Neural cell (in vitro differentiated cells): ENCODE measurements at regions not wholly inside any gene's neighbourhood (a gene's known extent, or its start where the extent isn't known, plus 50 kb on each side); places are given as distances from the start of the nearest gene placed in this dataset.

Experiments used
- H2AFZ ChIP-seq: fragments of 200-600, 300-800 bp; sonication (generic), shearing (Covaris generic); 2 replicates; pipeline ENCODE4 v1.6.0; 2014; ENCODE audit warnings: low read depth, mild to moderate bottlenecking, antibody characterized with exemption, low read length, moderate library complexity
- H3F3A ChIP-seq: fragments of 200-600 bp; shearing (Covaris generic); 2 replicates; pipeline ENCODE4 v1.6.1; 2016; ENCODE audit warnings: mild to moderate bottlenecking, moderate library complexity, mixed read lengths, antibody characterized with exemption, low read length; ENCODE audit not compliant: insufficient read depth, poor library complexity, severe bottlenecking
- H3K27ac ChIP-seq: fragments of 200-600, 300-800 bp; sonication (generic), shearing (Covaris generic); 2 replicates; pipeline ENCODE4 v1.5.1; 2014; ENCODE audit warnings: mild to moderate bottlenecking, low read length, moderate library complexity
- H3K27me3 ChIP-seq: fragments of 300-800, 200-600 bp; sonication (generic), shearing (Covaris generic); 2 replicates; pipeline ENCODE4 v1.6.0; 2014; ENCODE audit warnings: mild to moderate bottlenecking, low read depth, low read length, moderate library complexity; ENCODE audit not compliant: insufficient read depth
- H3K36me3 ChIP-seq: fragments of 300-800, 200-600 bp; sonication (generic), shearing (Covaris generic); 2 replicates; pipeline ENCODE4 v1.5.1; 2014; ENCODE audit warnings: mild to moderate bottlenecking, antibody characterized with exemption, low read length, moderate library complexity; ENCODE audit not compliant: insufficient read depth
- H3K4me2 ChIP-seq: fragments of 300-800, 200-600 bp; sonication (generic), shearing (Covaris generic); 2 replicates; pipeline ENCODE4 v1.6.0; 2014; ENCODE audit warnings: mild to moderate bottlenecking, low read length
- H3K4me3 ChIP-seq: fragments of 300-800, 200-600 bp; sonication (generic), shearing (Covaris generic); 2 replicates; pipeline ENCODE4 v1.5.1; 2014; ENCODE audit warnings: mild to moderate bottlenecking, low read length, moderate library complexity
- H3K79me2 ChIP-seq: fragments of 200-600 bp; shearing (Covaris generic); replicated peaks from 2 replicates; pipeline ENCODE4 v1.6.0; 2014; ENCODE audit warnings: mild to moderate bottlenecking, low read length, moderate library complexity; ENCODE audit not compliant: insufficient read depth
- H3K9ac ChIP-seq: fragments of 300-800, 200-600 bp; sonication (generic), shearing (Covaris generic); 2 replicates; pipeline ENCODE4 v1.6.1; 2016; ENCODE audit warnings: mild to moderate bottlenecking, low read length, mixed read lengths
- H3K9me2 ChIP-seq: fragments of 200-600 bp; shearing (Covaris generic); 2 replicates; pipeline ENCODE4 v1.6.1; 2016; ENCODE audit warnings: mild to moderate bottlenecking, low read length, mixed read lengths; ENCODE audit not compliant: insufficient read depth
- H3K9me3 ChIP-seq: fragments of 200-600, 300-800 bp; sonication (generic), shearing (Covaris generic); 2 replicates; pipeline ENCODE4 v1.6.1; 2016; ENCODE audit warnings: mild to moderate bottlenecking, mixed run types, low read length, moderate library complexity, mixed read lengths
- H4K20me1 ChIP-seq: fragments of 200-600 bp; shearing (Covaris generic); 2 replicates; pipeline ENCODE4 v1.6.1; 2016; ENCODE audit warnings: mild to moderate bottlenecking, mixed run types; ENCODE audit not compliant: insufficient read depth
- EP300 ChIP-seq: fragments of 450-650 bp; conservative IDR thresholded peaks from 2 replicates; pipeline ENCODE4 v1.6.1; 2014; ENCODE audit warnings: antibody characterized with exemption, mild to moderate bottlenecking, moderate library complexity; ENCODE audit not compliant: poor library complexity, severe bottlenecking
- EZH2 ChIP-seq: fragments of 200-600, 300-800 bp; shearing (Covaris generic), sonication (generic); IDR thresholded peaks from 2 replicates; pipeline ENCODE4 v1.6.1; 2014; ENCODE audit warnings: antibody characterized with exemption, low read length, borderline replicate concordance, mild to moderate bottlenecking; ENCODE audit not compliant: insufficient read depth, poor library complexity, severe bottlenecking
- MXI1 ChIP-seq: fragments of 450-650 bp; conservative IDR thresholded peaks from 2 replicates; pipeline ENCODE4 v1.6.1; 2014; ENCODE audit warnings: antibody characterized with exemption, mild to moderate bottlenecking; ENCODE audit not compliant: poor library complexity, severe bottlenecking
- POLR2AphosphoS5 ChIP-seq: IDR thresholded peaks from 2 replicates; pipeline ENCODE4 v1.6.1; 2012
- RAD21 ChIP-seq: fragments of 450-650 bp; conservative IDR thresholded peaks from 2 replicates; pipeline ENCODE4 v1.6.1; 2014; ENCODE audit warnings: antibody characterized with exemption, mild to moderate bottlenecking, moderate library complexity
- SMC3 ChIP-seq: fragments of 450-650 bp; conservative IDR thresholded peaks from 2 replicates; pipeline ENCODE4 v1.6.1; 2014; ENCODE audit warnings: antibody characterized with exemption, mild to moderate bottlenecking, moderate library complexity; ENCODE audit not compliant: poor library complexity
- TAF1 ChIP-seq: IDR thresholded peaks from 2 replicates; pipeline ENCODE4 v1.6.1; 2012; ENCODE audit warnings: low read depth
- TF ChIP-seq, protein P1 (sequence below): fragments of 450-650 bp; IDR thresholded peaks from 2 replicates; pipeline ENCODE4 v1.5.1; 2014; ENCODE audit warnings: antibody characterized with exemption, mild to moderate bottlenecking, moderate library complexity; ENCODE audit not compliant: poor library complexity, severe bottlenecking
- TF ChIP-seq, protein P2 (sequence below): IDR thresholded peaks from 2 replicates; pipeline ENCODE4 v1.6.1; 2012; ENCODE audit warnings: borderline replicate concordance

DNA sequence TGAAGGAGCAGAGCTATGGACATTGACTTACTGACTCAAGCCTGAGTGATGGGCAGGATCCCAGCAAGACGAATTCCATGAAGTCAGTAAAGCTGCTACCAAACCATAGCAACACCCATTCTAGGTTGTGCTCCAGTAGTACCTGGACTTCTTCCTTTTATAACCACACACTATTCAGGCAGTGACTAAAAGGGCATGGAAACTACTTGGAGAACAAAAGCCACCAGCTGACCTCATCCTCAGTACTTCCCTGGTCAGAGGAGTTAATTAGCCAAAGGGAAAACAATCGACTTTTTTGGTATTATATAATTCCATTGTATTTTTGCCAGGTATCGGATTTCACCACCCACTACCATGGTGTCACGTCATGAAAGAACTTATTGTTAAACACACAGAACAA lies 237.1 kb downstream of the TTC32 start:
- no peaks in the 10 kb centered on the region for H4K20me1 ChIP-seq
- H3K9me2 ChIP-seq, result no peaks in the 10 kb centered on the region
- H3K9me3 ChIP-seq, result no peaks in the 10 kb centered on the region
- H3K36me3 ChIP-seq, result no peaks in the 10 kb centered on the region
- H3F3A ChIP-seq, result no peaks in the 10 kb centered on the region
- no peak overlapping the region for H3K27ac ChIP-seq
- H3K79me2 ChIP-seq, result no peaks in the 10 kb centered on the region
- H3K27me3 ChIP-seq, result no peaks in the 10 kb centered on the region
- no peak overlapping the region for H2AFZ ChIP-seq
- H3K4me3 ChIP-seq, result no peak overlapping the region
- TF ChIP-seq POLR2AphosphoS5, result no peak
- TF ChIP-seq EZH2, result no peak
- TF ChIP-seq, protein P1, sequence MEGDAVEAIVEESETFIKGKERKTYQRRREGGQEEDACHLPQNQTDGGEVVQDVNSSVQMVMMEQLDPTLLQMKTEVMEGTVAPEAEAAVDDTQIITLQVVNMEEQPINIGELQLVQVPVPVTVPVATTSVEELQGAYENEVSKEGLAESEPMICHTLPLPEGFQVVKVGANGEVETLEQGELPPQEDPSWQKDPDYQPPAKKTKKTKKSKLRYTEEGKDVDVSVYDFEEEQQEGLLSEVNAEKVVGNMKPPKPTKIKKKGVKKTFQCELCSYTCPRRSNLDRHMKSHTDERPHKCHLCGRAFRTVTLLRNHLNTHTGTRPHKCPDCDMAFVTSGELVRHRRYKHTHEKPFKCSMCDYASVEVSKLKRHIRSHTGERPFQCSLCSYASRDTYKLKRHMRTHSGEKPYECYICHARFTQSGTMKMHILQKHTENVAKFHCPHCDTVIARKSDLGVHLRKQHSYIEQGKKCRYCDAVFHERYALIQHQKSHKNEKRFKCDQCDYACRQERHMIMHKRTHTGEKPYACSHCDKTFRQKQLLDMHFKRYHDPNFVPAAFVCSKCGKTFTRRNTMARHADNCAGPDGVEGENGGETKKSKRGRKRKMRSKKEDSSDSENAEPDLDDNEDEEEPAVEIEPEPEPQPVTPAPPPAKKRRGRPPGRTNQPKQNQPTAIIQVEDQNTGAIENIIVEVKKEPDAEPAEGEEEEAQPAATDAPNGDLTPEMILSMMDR, result no peak
- no peak for TF ChIP-seq EP300
- no peak for TF ChIP-seq TAF1
- TF ChIP-seq RAD21, result no peak
- TF ChIP-seq, protein P2, sequence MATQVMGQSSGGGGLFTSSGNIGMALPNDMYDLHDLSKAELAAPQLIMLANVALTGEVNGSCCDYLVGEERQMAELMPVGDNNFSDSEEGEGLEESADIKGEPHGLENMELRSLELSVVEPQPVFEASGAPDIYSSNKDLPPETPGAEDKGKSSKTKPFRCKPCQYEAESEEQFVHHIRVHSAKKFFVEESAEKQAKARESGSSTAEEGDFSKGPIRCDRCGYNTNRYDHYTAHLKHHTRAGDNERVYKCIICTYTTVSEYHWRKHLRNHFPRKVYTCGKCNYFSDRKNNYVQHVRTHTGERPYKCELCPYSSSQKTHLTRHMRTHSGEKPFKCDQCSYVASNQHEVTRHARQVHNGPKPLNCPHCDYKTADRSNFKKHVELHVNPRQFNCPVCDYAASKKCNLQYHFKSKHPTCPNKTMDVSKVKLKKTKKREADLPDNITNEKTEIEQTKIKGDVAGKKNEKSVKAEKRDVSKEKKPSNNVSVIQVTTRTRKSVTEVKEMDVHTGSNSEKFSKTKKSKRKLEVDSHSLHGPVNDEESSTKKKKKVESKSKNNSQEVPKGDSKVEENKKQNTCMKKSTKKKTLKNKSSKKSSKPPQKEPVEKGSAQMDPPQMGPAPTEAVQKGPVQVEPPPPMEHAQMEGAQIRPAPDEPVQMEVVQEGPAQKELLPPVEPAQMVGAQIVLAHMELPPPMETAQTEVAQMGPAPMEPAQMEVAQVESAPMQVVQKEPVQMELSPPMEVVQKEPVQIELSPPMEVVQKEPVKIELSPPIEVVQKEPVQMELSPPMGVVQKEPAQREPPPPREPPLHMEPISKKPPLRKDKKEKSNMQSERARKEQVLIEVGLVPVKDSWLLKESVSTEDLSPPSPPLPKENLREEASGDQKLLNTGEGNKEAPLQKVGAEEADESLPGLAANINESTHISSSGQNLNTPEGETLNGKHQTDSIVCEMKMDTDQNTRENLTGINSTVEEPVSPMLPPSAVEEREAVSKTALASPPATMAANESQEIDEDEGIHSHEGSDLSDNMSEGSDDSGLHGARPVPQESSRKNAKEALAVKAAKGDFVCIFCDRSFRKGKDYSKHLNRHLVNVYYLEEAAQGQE, result no peak
- no peak for TF ChIP-seq MXI1
- no peak for TF ChIP-seq SMC3
- H3K4me2 ChIP-seq, result no peak overlapping the region
- no peak overlapping the region for H3K9ac ChIP-seq

- Histone ChIP-seq H4K20me1 (no peaks in the 10 kb centered on the region), H3K9me3 (no peaks in the 10 kb centered on the region), H3K27ac (no peak overlapping the region), H3K4me2 (no peak overlapping the region), H3K36me3 (no peaks in the 10 kb centered on the region), H3K4me3 (no peak overlapping the region), H3F3A (no peaks in the 10 kb centered on the region), H3K9ac (no peak overlapping the region), H3K79me2 (no peaks in the 10 kb centered on the region), H3K9me2 (no peaks in the 10 kb centered on the region), H3K27me3 (no peaks in the 10 kb centered on the region), H2AFZ (no peak overlapping the region)
- TF ChIP-seq SMC3 (no peak), POLR2AphosphoS5 (no peak), MXI1 (no peak), EP300 (no peak), EZH2 (no peak)
- TF ChIP-seq, protein P2, result no peak
- TF ChIP-seq, protein P1, result no peak
Observed at GRCh38 chr2:19659024-19659792, 242.6 kb downstream of the TTC32 start.
